ENCODE measurements at regions not wholly inside any gene's neighbourhood (a gene's known extent, or its start where the extent isn't known, plus 50 kb on each side); places are given as distances from the start of the nearest gene placed in this dataset.
"Not testable (repeated sequence)": the region's sequence is repeated elsewhere in the genome, so short reads cannot be mapped to it uniquely, and the experiment has no call there.

- not testable (repeated sequence) for H3K27ac ChIP-seq (ENCODE audit: insufficient read depth in 1 of 2, low read depth in 1 of 2, low read length in 2 of 2, poor library complexity in 1 of 2, severe bottlenecking in 2 of 2); H3K4me3 ChIP-seq (ENCODE audit: control insufficient read depth in 1 of 7, extremely low read depth in 1 of 7, insufficient read depth in 4 of 7, low read depth in 2 of 7, low read length in 6 of 7); H3K9me3 ChIP-seq (ENCODE audit: control extremely low read depth in 1 of 5, control insufficient read depth in 4 of 5, insufficient read depth in 2 of 5, low read depth in 1 of 5, low read length in 4 of 5); DNase-seq; H3K36me3 ChIP-seq (ENCODE audit: control insufficient read depth in 4 of 4, insufficient read depth in 4 of 4, low read length in 3 of 4); H3K27me3 ChIP-seq (replicated peaks in 2 of 5; ENCODE audit: control insufficient read depth in 4 of 5, insufficient read depth in 5 of 5, low read length in 4 of 5)
- CTCF ChIA-PET, result interaction anchor here (1.9 kb wide), 1 partner anchor 11 kb away, joined by 4 read pairs; no protein-coding TSS in a partner anchor
- POLR2A ChIA-PET, result interaction anchor here (1.4 kb wide), 1 partner anchor 137 kb away, joined by 4 read pairs; no protein-coding TSS in a partner anchor
- H3K4me1 ChIP-seq (ENCODE audit: control extremely low read depth in 1 of 4, control insufficient read depth in 4 of 4, insufficient read depth in 4 of 4, low read length in 3 of 4), result peaks cover 4 to 32% (median 21%) of the 10 kb centered on the region in 4 experiments
- WGBS (ENCODE audit: insufficient coverage), result 100% methylated on average over 1 of the region's 4 CpGs
Observed at GRCh38 chr1:148386031-148386398, 97.1 kb downstream of the PPIAL4G start.

- WGBS (ENCODE audit: insufficient coverage), result 80% methylated on average over 4 of the region's 4 CpGs
- Histone ChIP-seq H3K36me3 (ENCODE audit: control insufficient read depth in 4 of 4, insufficient read depth in 4 of 4, low read length in 3 of 4) (no peaks in the 10 kb centered on the region), H3K27me3 (replicated peaks in 2 of 5; ENCODE audit: control insufficient read depth in 4 of 5, insufficient read depth in 5 of 5, low read length in 4 of 5) (no peaks in the 10 kb centered on the region), H3K4me1 (ENCODE audit: control extremely low read depth in 1 of 4, control insufficient read depth in 4 of 4, insufficient read depth in 4 of 4, low read length in 3 of 4) (peaks cover 4 to 32% (median 21%) of the 10 kb centered on the region in 4 experiments), H3K9me3 (ENCODE audit: control extremely low read depth in 1 of 5, control insufficient read depth in 4 of 5, insufficient read depth in 2 of 5, low read depth in 1 of 5, low read length in 4 of 5) (no peaks in the 10 kb centered on the region), H3K27ac (ENCODE audit: insufficient read depth in 1 of 2, low read depth in 1 of 2, low read length in 2 of 2, poor library complexity in 1 of 2, severe bottlenecking in 2 of 2) (no peak overlapping the region), H3K4me3 (ENCODE audit: control insufficient read depth in 1 of 7, extremely low read depth in 1 of 7, insufficient read depth in 4 of 7, low read depth in 2 of 7, low read length in 6 of 7) (no peak overlapping the region)
- peak in 2 of 3 donors; percentile 36 to 37 for DNase-seq
- ChIA-PET CTCF (interaction anchor here (1.9 kb wide), 1 partner anchor 10 kb away, joined by 4 read pairs; no protein-coding TSS in a partner anchor), POLR2A (interaction anchor here (1.4 kb wide), 1 partner anchor 137 kb away, joined by 4 read pairs; no protein-coding TSS in a partner anchor)
Observed at GRCh38 chr1:148385371-148386030, 97.6 kb downstream of the PPIAL4G start.

- Histone ChIP-seq H3K4me3 (ENCODE audit: control insufficient read depth in 1 of 7, extremely low read depth in 1 of 7, insufficient read depth in 4 of 7, low read depth in 2 of 7, low read length in 6 of 7) (no peak overlapping the region), H3K27ac (ENCODE audit: insufficient read depth in 1 of 2, low read depth in 1 of 2, low read length in 2 of 2, poor library complexity in 1 of 2, severe bottlenecking in 2 of 2) (no peak overlapping the region), H3K4me1 (ENCODE audit: control extremely low read depth in 1 of 4, control insufficient read depth in 4 of 4, insufficient read depth in 4 of 4, low read length in 3 of 4) (peaks cover 4 to 36% (median 24%) of the 10 kb centered on the region in 4 experiments), H3K36me3 (ENCODE audit: control insufficient read depth in 4 of 4, insufficient read depth in 4 of 4, low read length in 3 of 4) (no peaks in the 10 kb centered on the region), H3K9me3 (ENCODE audit: control extremely low read depth in 1 of 5, control insufficient read depth in 4 of 5, insufficient read depth in 2 of 5, low read depth in 1 of 5, low read length in 4 of 5) (no peaks in the 10 kb centered on the region), H3K27me3 (replicated peaks in 2 of 5; ENCODE audit: control insufficient read depth in 4 of 5, insufficient read depth in 5 of 5, low read length in 4 of 5) (no peaks in the 10 kb centered on the region)
- no peak for DNase-seq
- WGBS (ENCODE audit: insufficient coverage), result 86% methylated on average over 5 of the region's 5 CpGs
- ChIA-PET CTCF (interaction anchor here (1.4 kb wide), 1 partner anchor 13 kb away, joined by 4 read pairs; no protein-coding TSS in a partner anchor), POLR2A (interaction anchor here (0.5 kb wide), 1 partner anchor 15 kb away, joined by 4 read pairs; no protein-coding TSS in a partner anchor)
Observed at GRCh38 chr1:148383966-148384365, 99.1 kb downstream of the PPIAL4G start.

DNA sequence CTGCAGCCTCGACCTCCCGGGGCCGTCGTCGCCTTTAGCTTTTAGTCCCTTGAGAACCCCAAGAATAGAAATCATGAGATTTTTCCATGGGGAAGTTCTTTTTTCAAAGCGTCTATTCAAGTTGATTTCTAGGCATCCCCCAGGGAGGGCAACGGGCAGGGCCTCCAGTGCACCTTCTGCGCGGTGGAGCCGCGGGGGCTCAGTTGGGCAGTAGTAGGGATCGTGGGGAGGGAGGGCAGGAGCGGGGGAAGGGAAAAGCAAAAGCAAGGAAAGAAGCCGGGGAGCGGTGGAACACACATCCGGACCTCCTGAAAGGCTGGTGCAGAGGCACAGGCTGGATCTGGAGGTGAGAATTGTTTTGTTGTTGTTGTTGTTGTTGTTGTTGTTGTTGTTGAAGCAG is 103.4 kb downstream of the PPIAL4G start:
- ChIA-PET POLR2A (no interaction called here), CTCF (no interaction called here)
- H3K4me3 ChIP-seq (ENCODE audit: control insufficient read depth in 1 of 7, extremely low read depth in 1 of 7, insufficient read depth in 4 of 7, low read depth in 2 of 7, low read length in 6 of 7), result peak overlapping the region in 3 of 7 experiments; percentile 52 to 67 (median 54)
- H3K36me3 ChIP-seq (ENCODE audit: control insufficient read depth in 4 of 4, insufficient read depth in 4 of 4, low read length in 3 of 4), result no peaks in the 10 kb centered on the region
- H3K4me1 ChIP-seq (ENCODE audit: control extremely low read depth in 1 of 4, control insufficient read depth in 4 of 4, insufficient read depth in 4 of 4, low read length in 3 of 4), result peaks cover 0 to 24% (median 15%) of the 10 kb centered on the region in 4 experiments
- WGBS (ENCODE audit: insufficient coverage), result 61% methylated on average over 10 of the region's 16 CpGs
- no peak overlapping the region for H3K27ac ChIP-seq (ENCODE audit: insufficient read depth in 1 of 2, low read depth in 1 of 2, low read length in 2 of 2, poor library complexity in 1 of 2, severe bottlenecking in 2 of 2)
- no peaks in the 10 kb centered on the region for H3K27me3 ChIP-seq (replicated peaks in 2 of 5; ENCODE audit: control insufficient read depth in 4 of 5, insufficient read depth in 5 of 5, low read length in 4 of 5)
- DNase-seq, result no peak
- no peaks in the 10 kb centered on the region for H3K9me3 ChIP-seq (ENCODE audit: control extremely low read depth in 1 of 5, control insufficient read depth in 4 of 5, insufficient read depth in 2 of 5, low read depth in 1 of 5, low read length in 4 of 5)

GRCh38 chr1:148379170-148379500 is 104.0 kb downstream of the PPIAL4G start:
- ChIA-PET CTCF (no interaction called here), POLR2A (interaction anchor here (0.6 kb wide), 1 partner anchor 144 kb away, joined by 3 read pairs; no protein-coding TSS in a partner anchor)
- WGBS (ENCODE audit: insufficient coverage), result 36% methylated on average over 19 of the region's 22 CpGs
- Histone ChIP-seq H3K9me3 (ENCODE audit: control extremely low read depth in 1 of 5, control insufficient read depth in 4 of 5, insufficient read depth in 2 of 5, low read depth in 1 of 5, low read length in 4 of 5) (no peaks in the 10 kb centered on the region), H3K4me3 (ENCODE audit: control insufficient read depth in 1 of 7, extremely low read depth in 1 of 7, insufficient read depth in 4 of 7, low read depth in 2 of 7, low read length in 6 of 7) (peak overlapping the region in 3 of 7 experiments; percentile 52 to 67 (median 54)), H3K4me1 (ENCODE audit: control extremely low read depth in 1 of 4, control insufficient read depth in 4 of 4, insufficient read depth in 4 of 4, low read length in 3 of 4) (peaks cover 0 to 25% (median 14%) of the 10 kb centered on the region in 4 experiments), H3K36me3 (ENCODE audit: control insufficient read depth in 4 of 4, insufficient read depth in 4 of 4, low read length in 3 of 4) (no peaks in the 10 kb centered on the region), H3K27me3 (replicated peaks in 2 of 5; ENCODE audit: control insufficient read depth in 4 of 5, insufficient read depth in 5 of 5, low read length in 4 of 5) (no peaks in the 10 kb centered on the region), H3K27ac (ENCODE audit: insufficient read depth in 1 of 2, low read depth in 1 of 2, low read length in 2 of 2, poor library complexity in 1 of 2, severe bottlenecking in 2 of 2) (no peak overlapping the region)
- no peak for DNase-seq

DNA sequence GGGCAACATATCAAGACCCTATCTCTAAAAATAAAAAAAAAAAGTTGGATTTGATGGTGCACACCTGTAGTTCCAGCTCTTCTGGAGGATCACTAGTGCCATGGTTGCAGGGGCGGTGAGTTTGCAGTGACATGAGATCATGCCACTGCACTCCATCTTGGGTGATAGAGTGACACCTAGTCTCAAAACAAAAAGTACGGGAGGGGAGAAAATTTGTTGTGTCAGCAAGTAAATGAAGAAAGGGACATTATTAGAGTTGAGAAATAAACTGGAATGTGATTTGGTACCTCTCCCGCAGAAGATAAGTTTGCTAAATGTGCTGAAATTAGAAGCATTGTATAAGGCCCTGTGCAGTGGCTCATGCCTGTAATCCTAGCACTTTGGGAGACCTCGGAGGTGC is 105.1 kb downstream of the PPIAL4G start:
- H3K36me3 ChIP-seq (ENCODE audit: control insufficient read depth in 4 of 4, insufficient read depth in 4 of 4, low read length in 3 of 4); CTCF ChIA-PET; POLR2A ChIA-PET; H3K9me3 ChIP-seq (ENCODE audit: control extremely low read depth in 1 of 5, control insufficient read depth in 4 of 5, insufficient read depth in 2 of 5, low read depth in 1 of 5, low read length in 4 of 5); H3K4me3 ChIP-seq (ENCODE audit: control insufficient read depth in 1 of 7, extremely low read depth in 1 of 7, insufficient read depth in 4 of 7, low read depth in 2 of 7, low read length in 6 of 7); H3K27ac ChIP-seq (ENCODE audit: insufficient read depth in 1 of 2, low read depth in 1 of 2, low read length in 2 of 2, poor library complexity in 1 of 2, severe bottlenecking in 2 of 2); DNase-seq; H3K27me3 ChIP-seq (replicated peaks in 2 of 5; ENCODE audit: control insufficient read depth in 4 of 5, insufficient read depth in 5 of 5, low read length in 4 of 5): not testable (repeated sequence)
- peaks cover 0 to 21% (median 11%) of the 10 kb centered on the region in 4 experiments for H3K4me1 ChIP-seq (ENCODE audit: control extremely low read depth in 1 of 4, control insufficient read depth in 4 of 4, insufficient read depth in 4 of 4, low read length in 3 of 4)
- WGBS (ENCODE audit: insufficient coverage), result 83% methylated on average over 1 of the region's 4 CpGs

DNA sequence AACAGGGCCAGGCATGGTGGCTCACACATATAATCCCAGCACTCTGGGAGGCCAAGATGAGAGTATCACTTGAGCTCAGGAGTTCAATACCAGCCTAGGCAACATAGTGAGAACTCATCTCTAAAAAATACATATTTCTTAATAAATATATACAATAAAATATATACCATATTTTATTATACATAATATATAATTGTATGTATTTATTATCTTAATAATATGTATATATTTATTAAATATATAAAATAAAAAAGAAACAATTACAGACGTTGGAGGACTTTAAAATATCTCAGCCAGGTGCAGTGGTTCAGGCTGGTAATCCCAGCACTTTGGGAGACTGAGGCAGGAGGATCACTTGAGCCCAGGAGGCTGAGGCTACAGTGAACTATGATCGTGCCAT is 106.1 kb downstream of the PPIAL4G start:
- H3K36me3 ChIP-seq (ENCODE audit: control insufficient read depth in 4 of 4, insufficient read depth in 4 of 4, low read length in 3 of 4); H3K9me3 ChIP-seq (ENCODE audit: control extremely low read depth in 1 of 5, control insufficient read depth in 4 of 5, insufficient read depth in 2 of 5, low read depth in 1 of 5, low read length in 4 of 5); POLR2A ChIA-PET; CTCF ChIA-PET; H3K27ac ChIP-seq (ENCODE audit: insufficient read depth in 1 of 2, low read depth in 1 of 2, low read length in 2 of 2, poor library complexity in 1 of 2, severe bottlenecking in 2 of 2); H3K4me3 ChIP-seq (ENCODE audit: control insufficient read depth in 1 of 7, extremely low read depth in 1 of 7, insufficient read depth in 4 of 7, low read depth in 2 of 7, low read length in 6 of 7); H3K27me3 ChIP-seq (replicated peaks in 2 of 5; ENCODE audit: control insufficient read depth in 4 of 5, insufficient read depth in 5 of 5, low read length in 4 of 5); DNase-seq: not testable (repeated sequence)
- WGBS (ENCODE audit: insufficient coverage), result 80% methylated on average over 1 of the region's 2 CpGs
- peaks cover 0 to 19% (median 12%) of the 10 kb centered on the region in 4 experiments for H3K4me1 ChIP-seq (ENCODE audit: control extremely low read depth in 1 of 4, control insufficient read depth in 4 of 4, insufficient read depth in 4 of 4, low read length in 3 of 4)

Data from common myeloid progenitor, CD34-positive (primary cell).